ENCODE measurements at regions not wholly inside any gene's neighbourhood (a gene's known extent, or its start where the extent isn't known, plus 50 kb on each side); places are given as distances from the start of the nearest gene placed in this dataset.

DNA sequence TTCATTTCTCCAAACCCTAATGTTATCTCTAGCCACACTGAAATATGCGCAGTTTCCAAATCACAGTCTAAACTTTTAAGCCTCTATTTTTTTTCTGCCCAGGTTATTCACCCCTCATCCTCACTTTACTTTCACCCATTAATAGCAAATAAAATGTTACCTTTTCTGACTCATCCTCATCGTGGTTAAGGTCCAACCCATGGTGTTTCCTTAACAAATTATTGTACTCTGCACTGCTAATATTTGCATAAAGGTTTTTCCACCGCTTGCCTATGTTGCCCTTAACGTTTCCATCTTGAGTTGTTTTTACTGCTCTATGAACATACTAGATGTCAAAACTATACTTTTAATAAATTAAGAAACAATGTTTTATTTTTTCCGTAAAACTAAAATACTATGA lies 780.9 kb upstream of the KLHL1 start:
- H3K27me3 Mint-ChIP-seq (ENCODE audit: low read depth) = no peaks in the 10 kb centered on the region
- H3K27ac Mint-ChIP-seq = no peak overlapping the region
- no peaks in the 10 kb centered on the region for H3K36me3 Mint-ChIP-seq (ENCODE audit: low read depth)
- DNase-seq (ENCODE audit: low spot score) = no peak
- H3K9me3 Mint-ChIP-seq = peaks cover 5% of the 10 kb centered on the region
- H3K4me1 Mint-ChIP-seq (ENCODE audit: low read depth) = no peaks in the 10 kb centered on the region
- no peak overlapping the region for H3K4me3 Mint-ChIP-seq

DNA sequence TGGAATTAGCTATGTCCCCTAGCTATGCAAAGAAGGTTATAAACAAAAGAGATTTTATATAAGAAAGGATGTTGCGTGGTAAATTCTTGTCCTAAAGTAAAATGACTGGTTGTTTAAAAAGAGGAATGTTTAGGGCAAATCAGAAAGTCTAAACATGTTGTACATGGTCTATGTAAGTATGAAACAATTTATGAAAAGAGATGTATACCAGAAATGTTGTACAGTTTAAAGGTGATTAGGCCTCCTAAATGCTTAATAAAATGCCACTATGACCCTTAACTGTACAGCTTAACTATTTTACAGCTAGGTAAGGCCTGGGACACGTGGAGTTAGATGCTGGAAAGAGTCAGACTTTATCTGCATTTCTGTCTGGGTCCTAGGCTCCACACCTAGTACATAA lies 775.9 kb upstream of the KLHL1 start:
- Mint-ChIP-seq H3K27ac (no peak overlapping the region), H3K4me3 (no peak overlapping the region), H3K27me3 (ENCODE audit: low read depth) (no peaks in the 10 kb centered on the region), H3K36me3 (ENCODE audit: low read depth) (no peaks in the 10 kb centered on the region), H3K4me1 (ENCODE audit: low read depth) (no peaks in the 10 kb centered on the region), H3K9me3 (peaks cover 11% of the 10 kb centered on the region)
- no peak for DNase-seq (ENCODE audit: low spot score)

DNA sequence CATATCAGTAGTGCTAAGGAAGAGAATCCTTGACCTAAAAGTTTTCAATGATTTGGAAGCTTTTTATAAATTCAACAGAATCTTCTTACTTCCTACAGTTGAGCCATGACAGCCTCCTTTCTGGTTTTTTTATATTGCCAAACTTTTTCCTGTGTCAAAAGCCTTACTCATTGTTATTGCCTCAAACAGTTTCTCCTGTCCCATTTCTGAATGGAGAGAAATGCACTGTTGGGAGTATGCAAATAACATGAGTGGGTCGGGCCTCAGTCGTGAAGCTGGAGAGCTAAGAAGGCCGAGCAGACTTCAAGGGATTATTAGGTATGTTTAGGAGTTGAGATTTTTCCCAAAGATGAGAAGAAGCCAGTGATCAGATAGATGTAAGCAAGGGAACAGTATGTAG lies 766.4 kb upstream of the KLHL1 start:
- no peaks in the 10 kb centered on the region for H3K9me3 Mint-ChIP-seq
- H3K27ac Mint-ChIP-seq = no peak overlapping the region
- H3K4me1 Mint-ChIP-seq (ENCODE audit: low read depth) = no peaks in the 10 kb centered on the region
- H3K4me3 Mint-ChIP-seq = no peak overlapping the region
- no peaks in the 10 kb centered on the region for H3K27me3 Mint-ChIP-seq (ENCODE audit: low read depth)
- no peaks in the 10 kb centered on the region for H3K36me3 Mint-ChIP-seq (ENCODE audit: low read depth)
- DNase-seq (ENCODE audit: low spot score) = no peak

DNA sequence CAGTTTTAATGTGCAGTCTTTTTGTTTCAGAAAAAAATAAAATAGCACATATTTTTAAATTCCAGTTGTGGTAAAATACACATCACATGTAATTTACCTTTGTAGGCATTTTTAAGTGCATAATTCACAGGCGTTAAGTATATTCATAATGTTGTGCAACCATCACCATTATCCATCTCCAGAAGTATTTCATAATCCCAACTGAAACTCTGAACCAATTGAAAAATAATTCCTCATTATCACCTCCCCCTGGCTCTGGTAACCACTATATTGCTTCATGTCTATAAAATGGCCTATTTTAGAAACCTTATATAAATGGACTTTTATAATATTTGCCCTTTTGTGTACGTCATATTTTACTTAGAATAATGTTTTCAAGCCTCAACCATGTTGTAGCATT lies 756.5 kb upstream of the KLHL1 start:
- H3K4me3 Mint-ChIP-seq = no peak overlapping the region
- no peaks in the 10 kb centered on the region for H3K4me1 Mint-ChIP-seq (ENCODE audit: low read depth)
- H3K36me3 Mint-ChIP-seq (ENCODE audit: low read depth) = no peaks in the 10 kb centered on the region
- no peaks in the 10 kb centered on the region for H3K9me3 Mint-ChIP-seq
- no peak for DNase-seq (ENCODE audit: low spot score)
- H3K27ac Mint-ChIP-seq = no peak overlapping the region
- H3K27me3 Mint-ChIP-seq (ENCODE audit: low read depth) = no peaks in the 10 kb centered on the region

DNA sequence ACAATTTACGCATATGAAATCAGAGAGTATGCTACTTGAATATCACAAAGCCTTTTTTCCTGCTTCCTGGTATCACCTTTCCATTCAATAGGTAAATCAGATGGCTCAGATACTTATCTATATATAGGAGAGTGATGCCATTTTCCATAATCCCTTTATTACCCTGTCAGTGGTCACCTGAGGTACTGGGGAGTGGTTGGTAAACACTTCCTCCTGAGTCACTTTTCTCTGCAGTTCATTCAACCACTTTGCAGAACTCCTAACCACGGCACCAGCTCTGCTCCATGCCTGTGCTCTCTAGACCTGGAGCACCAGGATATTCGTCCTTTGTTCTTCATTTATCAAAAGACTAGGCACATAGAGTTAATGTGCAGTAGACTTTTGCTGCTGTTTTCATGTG lies 748.5 kb upstream of the KLHL1 start:
- Mint-ChIP-seq H3K27ac (no peak overlapping the region), H3K36me3 (ENCODE audit: low read depth) (no peaks in the 10 kb centered on the region), H3K4me3 (no peak overlapping the region), H3K4me1 (ENCODE audit: low read depth) (no peaks in the 10 kb centered on the region), H3K9me3 (no peaks in the 10 kb centered on the region), H3K27me3 (ENCODE audit: low read depth) (no peaks in the 10 kb centered on the region)
- DNase-seq (ENCODE audit: low spot score) = no peak

DNA sequence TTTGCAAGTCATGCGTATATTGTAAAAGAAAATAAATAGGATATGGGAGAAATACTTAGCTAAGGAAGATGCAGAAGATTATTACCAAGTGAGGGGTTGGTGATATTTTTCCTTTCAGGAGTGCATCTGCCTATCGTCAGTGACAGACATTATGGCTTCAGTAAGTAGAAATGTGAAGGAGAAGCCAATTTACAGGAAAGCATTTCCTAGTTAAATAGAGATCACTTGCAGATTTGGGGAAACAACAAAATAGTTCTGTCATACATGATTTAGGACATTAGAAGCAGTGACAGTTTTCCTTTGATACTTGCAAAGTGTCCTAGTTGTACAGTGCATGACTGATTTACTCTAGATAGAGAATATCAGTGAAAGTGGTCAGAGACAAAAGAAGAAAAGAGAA lies 747.8 kb upstream of the KLHL1 start:
- Mint-ChIP-seq H3K4me3 (no peak overlapping the region), H3K4me1 (ENCODE audit: low read depth) (no peaks in the 10 kb centered on the region), H3K27ac (no peak overlapping the region), H3K27me3 (ENCODE audit: low read depth) (no peaks in the 10 kb centered on the region), H3K9me3 (no peaks in the 10 kb centered on the region), H3K36me3 (ENCODE audit: low read depth) (no peaks in the 10 kb centered on the region)
- no peak for DNase-seq (ENCODE audit: low spot score)

DNA sequence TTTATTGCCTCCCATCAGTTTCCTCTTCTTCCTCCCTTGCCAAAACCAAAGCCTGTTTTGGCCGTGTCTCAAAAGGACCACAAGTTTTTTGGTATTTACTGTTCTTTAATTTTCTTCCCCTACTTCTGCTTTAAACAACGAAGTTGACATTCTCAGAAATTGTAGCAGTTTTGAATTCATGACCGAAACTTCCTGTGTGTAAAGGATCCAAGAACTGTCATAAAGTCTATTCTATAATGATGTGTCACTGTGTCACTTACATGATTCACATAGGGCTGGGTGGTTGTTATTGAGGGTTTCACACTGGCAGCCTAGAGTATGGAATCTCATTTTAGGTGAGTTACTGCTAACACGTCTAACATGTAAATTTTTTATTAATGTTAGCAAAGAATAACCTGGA lies 741.0 kb upstream of the KLHL1 start:
- no peaks in the 10 kb centered on the region for H3K4me1 Mint-ChIP-seq (ENCODE audit: low read depth)
- H3K27me3 Mint-ChIP-seq (ENCODE audit: low read depth) = no peaks in the 10 kb centered on the region
- no peak overlapping the region for H3K27ac Mint-ChIP-seq
- H3K36me3 Mint-ChIP-seq (ENCODE audit: low read depth) = no peaks in the 10 kb centered on the region
- no peak overlapping the region for H3K4me3 Mint-ChIP-seq
- DNase-seq (ENCODE audit: low spot score) = no peak
- H3K9me3 Mint-ChIP-seq = no peaks in the 10 kb centered on the region

DNA sequence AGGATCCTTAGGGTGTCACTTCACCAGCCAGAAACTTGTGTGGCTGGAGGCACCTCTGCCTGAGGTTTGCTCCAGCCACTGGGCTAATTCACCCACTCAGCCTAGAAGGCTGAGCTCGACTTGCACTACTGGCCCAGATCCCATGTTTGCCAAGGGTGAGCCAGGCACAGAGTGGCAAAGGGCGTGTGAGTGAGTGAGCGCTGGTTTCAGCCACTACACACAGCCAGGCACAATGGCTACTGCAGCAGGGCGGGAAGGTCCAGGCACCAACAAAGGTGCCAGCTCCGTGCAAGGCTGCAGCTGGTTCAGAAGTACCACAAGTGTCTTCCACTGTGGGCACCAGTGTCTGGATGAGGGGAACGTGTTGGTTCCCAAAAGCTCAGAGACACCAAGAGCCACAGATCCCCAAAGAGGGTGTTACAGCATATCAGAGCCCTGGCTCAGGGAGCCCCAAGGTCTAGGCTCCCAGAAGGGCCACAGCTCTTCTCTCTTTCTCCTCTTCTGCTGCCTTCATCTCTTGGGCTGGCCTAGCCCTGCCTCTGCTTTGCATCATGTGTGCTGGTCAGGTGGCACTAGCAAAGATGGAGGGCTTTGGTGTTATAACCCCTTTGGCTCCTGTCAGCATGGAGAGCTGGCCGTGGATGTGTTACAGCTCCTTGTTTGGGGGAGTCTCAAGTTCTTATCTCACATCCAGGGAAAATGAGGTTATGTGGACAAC lies 736.3 kb upstream of the KLHL1 start:
- no peaks in the 10 kb centered on the region for H3K36me3 Mint-ChIP-seq (ENCODE audit: low read depth)
- H3K27ac Mint-ChIP-seq = no peak overlapping the region
- no peaks in the 10 kb centered on the region for H3K27me3 Mint-ChIP-seq (ENCODE audit: low read depth)
- H3K4me3 Mint-ChIP-seq = no peak overlapping the region
- no peak for DNase-seq (ENCODE audit: low spot score)
- no peaks in the 10 kb centered on the region for H3K9me3 Mint-ChIP-seq
- no peaks in the 10 kb centered on the region for H3K4me1 Mint-ChIP-seq (ENCODE audit: low read depth)

DNA sequence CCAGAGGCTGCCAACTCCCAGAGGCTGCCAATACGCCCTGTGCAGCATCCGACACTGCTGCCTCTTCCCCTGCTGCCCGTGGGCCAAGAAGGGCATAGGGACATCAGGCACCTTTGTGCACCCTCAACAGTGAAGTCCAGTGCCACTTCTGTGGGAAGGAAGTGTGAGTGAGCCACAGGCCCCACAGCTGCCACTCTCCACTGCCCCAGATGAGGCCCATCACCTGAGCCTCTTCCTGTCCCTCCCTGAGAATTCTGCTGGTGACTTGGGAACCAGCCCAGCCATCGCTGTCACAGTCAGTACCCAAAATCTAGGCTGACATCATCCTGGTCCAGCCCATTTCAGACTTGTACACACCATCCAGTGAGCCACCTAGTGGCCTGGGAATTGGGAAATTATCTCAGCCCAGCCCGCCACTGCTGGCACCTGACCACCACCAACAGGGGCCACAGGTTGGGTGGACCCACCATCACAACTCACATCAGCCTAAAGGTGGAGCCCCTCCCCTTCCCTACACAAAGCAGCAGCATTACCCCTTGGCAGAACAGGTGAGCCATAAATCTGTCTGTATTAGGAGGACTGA lies 733.9 kb upstream of the KLHL1 start:
- Mint-ChIP-seq H3K4me3 (no peak overlapping the region), H3K9me3 (no peaks in the 10 kb centered on the region), H3K4me1 (ENCODE audit: low read depth) (no peaks in the 10 kb centered on the region), H3K27ac (no peak overlapping the region), H3K27me3 (ENCODE audit: low read depth) (no peaks in the 10 kb centered on the region), H3K36me3 (ENCODE audit: low read depth) (no peaks in the 10 kb centered on the region)
- DNase-seq (ENCODE audit: low spot score) = no peak

DNA sequence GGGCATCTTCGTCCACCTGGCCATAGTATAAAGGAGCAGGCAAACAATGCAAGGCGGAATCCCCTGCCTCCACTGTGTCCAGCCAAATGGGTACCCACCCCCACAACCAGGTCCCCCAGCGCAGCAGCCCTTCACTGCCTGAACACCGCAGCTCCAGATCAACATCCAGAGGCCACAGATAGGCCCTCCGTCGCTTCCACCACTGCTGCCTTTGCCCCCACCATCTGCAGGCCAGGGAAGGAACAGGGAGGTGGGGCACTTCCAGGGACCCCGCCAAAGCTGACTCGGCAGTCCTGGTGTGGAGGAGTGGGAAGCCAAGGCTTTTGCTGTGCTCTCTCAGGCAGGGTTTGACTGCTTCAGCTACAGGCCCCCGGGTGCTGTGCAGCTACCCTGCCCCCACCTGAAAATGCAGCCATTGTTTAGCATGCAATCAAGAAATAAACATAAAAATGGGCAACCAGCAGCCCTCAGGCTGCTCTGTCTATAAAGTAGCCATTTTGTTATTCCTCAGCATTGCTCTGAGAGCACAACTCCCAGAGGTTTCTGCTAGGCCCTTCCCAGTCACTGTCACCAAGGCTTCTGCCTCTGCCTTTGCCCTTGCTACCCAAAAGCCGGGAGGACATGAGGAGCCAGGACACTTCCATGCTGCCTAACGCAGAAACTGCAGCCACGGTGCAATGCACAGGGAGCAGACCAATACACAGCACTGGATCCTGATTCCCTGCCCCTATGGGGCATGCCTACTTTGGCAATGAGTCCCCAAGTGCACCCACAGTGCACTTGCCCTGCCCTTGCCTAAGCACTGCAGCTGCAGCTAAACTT lies 733.2 kb upstream of the KLHL1 start:
- Mint-ChIP-seq H3K4me1 (ENCODE audit: low read depth) (no peaks in the 10 kb centered on the region), H3K27ac (no peak overlapping the region), H3K27me3 (ENCODE audit: low read depth) (no peaks in the 10 kb centered on the region), H3K4me3 (no peak overlapping the region), H3K36me3 (ENCODE audit: low read depth) (no peaks in the 10 kb centered on the region), H3K9me3 (no peaks in the 10 kb centered on the region)
- no peak for DNase-seq (ENCODE audit: low spot score)

DNA sequence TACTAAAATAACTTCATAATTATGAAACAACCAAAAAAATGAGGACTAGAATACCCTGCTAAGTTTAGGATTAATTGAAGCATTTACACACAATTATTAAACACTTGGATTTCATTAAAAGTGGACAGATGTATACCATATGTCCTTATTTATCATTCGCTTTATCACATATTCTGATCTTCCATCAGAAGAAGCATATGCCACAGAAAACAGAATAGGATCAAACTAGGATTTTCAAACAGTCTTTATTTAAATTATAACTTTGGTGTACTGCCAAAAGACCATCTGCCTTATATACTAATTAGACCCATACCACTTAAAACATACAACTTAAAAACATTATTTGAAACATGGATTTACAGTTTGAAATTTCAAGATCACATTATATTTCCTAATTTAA lies 727.1 kb upstream of the KLHL1 start:
- Mint-ChIP-seq H3K4me3 (no peak overlapping the region), H3K36me3 (ENCODE audit: low read depth) (no peaks in the 10 kb centered on the region), H3K4me1 (ENCODE audit: low read depth) (no peaks in the 10 kb centered on the region), H3K27me3 (ENCODE audit: low read depth) (no peaks in the 10 kb centered on the region), H3K27ac (no peak overlapping the region), H3K9me3 (no peaks in the 10 kb centered on the region)
- DNase-seq (ENCODE audit: low spot score) = no peak

DNA sequence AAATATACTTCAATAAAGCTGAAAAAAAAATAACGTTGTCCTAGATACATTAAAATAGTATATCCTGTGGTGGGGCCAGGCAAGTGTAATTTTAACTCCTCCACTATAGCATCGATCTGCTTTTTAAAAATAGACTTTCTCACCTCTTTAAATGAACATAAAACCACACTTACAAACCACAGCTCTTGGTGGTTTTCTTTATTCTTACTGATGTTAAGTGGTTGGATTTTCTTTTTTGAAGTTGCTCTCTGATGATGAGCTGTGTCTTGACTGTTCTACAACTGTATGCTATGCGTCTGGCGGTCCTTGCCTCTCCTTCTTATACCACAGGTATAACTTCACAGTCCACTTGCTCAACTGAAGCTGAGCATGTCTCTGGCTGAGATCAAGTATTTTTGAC lies 721.5 kb upstream of the KLHL1 start:
- Mint-ChIP-seq H3K36me3 (ENCODE audit: low read depth) (no peaks in the 10 kb centered on the region), H3K9me3 (no peaks in the 10 kb centered on the region), H3K27ac (no peak overlapping the region), H3K27me3 (ENCODE audit: low read depth) (no peaks in the 10 kb centered on the region), H3K4me3 (no peak overlapping the region), H3K4me1 (ENCODE audit: low read depth) (no peaks in the 10 kb centered on the region)
- DNase-seq (ENCODE audit: low spot score) = no peak

DNA sequence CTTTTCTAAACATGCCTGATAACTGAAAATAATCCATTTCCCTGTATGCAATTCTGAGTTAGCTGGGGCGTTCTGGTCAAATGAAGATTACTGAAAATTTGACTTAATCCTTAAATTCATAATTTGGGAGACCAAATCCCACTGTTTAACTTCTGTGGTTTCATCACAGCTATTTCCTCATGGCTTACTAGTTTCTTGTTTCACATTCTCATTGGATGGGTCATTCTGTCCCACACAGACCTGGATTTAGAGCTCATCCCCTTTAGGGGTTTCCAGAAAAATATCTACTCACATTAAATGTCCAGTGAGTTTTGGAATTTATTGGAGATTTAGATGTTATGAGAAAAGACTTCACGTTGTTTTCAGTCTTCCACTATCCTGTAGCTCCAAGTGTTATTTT lies 709.3 kb upstream of the KLHL1 start:
- DNase-seq (ENCODE audit: low spot score) = no peak
- Mint-ChIP-seq H3K36me3 (ENCODE audit: low read depth) (no peaks in the 10 kb centered on the region), H3K27ac (no peak overlapping the region), H3K9me3 (peaks cover 3% of the 10 kb centered on the region), H3K4me3 (no peak overlapping the region), H3K4me1 (ENCODE audit: low read depth) (no peaks in the 10 kb centered on the region), H3K27me3 (ENCODE audit: low read depth) (no peaks in the 10 kb centered on the region)

DNA sequence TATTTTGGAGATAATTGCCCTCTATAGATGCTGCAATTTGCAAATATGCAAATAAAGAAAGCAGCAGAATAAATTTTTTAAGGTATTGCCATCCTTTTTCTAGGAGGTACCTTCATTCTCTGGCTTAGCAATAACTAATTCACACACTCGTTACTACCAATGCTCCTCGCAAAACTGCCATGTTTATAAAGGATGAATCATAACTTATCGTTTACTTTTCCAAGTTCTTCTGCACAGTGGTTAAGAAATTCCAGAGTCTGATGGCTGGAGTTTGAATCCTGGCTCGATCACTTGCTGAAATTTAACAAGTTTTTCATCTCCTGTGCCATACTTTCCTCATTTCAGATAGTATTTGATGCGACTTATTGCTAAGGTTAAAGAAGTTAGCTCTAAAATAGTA lies 708.6 kb upstream of the KLHL1 start:
- Mint-ChIP-seq H3K27ac (no peak overlapping the region), H3K4me3 (no peak overlapping the region), H3K4me1 (ENCODE audit: low read depth) (no peaks in the 10 kb centered on the region), H3K36me3 (ENCODE audit: low read depth) (no peaks in the 10 kb centered on the region), H3K9me3 (peaks cover 6% of the 10 kb centered on the region), H3K27me3 (ENCODE audit: low read depth) (no peaks in the 10 kb centered on the region)
- no peak for DNase-seq (ENCODE audit: low spot score)

All from T-helper 2 cell treated with Interferon-gamma antibody and Interleukin-4, amounts not matched to agents 5 μg/mL and 100 μg/mL, for 36 hours (primary cell).